GM20000 (cell line): ENCODE measurements at regions not wholly inside any gene's neighbourhood (a gene's known extent, or its start where the extent isn't known, plus 50 kb on each side); places are given as distances from the start of the nearest gene placed in this dataset.

Experiments used
- DNase-seq: peaks from one replicate; pipeline ENCODE4 v3.0.0; 2012; ENCODE audit warnings: low spot score
- TF ChIP-seq, protein P1 (sequence below): IDR thresholded peaks from 2 replicates; pipeline ENCODE4 v1.5.1; 2012; ENCODE audit warnings: mild to moderate bottlenecking, control low read depth; ENCODE audit errors: extremely low read depth, missing control alignments

DNA sequence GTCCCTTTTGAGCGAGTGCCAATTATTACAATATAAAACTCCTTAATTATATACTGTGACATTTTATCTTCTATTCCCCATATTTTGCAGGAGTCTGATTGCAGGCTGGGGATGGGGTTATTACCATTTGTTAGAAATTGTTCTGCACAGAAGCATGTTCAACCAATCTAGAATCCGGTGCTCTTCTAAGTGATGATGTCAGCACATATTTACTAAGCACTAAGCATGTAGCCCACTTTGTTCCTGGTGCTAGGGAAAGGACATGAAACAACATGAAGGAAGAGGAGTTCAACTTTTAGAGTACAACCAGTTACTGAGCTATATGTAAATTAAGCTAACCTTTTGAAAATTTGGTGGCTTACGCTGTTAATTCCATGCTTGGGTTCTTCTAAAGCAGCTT lies 52.8 kb upstream of the IL1RAPL2 start:
- TF ChIP-seq, protein P1, sequence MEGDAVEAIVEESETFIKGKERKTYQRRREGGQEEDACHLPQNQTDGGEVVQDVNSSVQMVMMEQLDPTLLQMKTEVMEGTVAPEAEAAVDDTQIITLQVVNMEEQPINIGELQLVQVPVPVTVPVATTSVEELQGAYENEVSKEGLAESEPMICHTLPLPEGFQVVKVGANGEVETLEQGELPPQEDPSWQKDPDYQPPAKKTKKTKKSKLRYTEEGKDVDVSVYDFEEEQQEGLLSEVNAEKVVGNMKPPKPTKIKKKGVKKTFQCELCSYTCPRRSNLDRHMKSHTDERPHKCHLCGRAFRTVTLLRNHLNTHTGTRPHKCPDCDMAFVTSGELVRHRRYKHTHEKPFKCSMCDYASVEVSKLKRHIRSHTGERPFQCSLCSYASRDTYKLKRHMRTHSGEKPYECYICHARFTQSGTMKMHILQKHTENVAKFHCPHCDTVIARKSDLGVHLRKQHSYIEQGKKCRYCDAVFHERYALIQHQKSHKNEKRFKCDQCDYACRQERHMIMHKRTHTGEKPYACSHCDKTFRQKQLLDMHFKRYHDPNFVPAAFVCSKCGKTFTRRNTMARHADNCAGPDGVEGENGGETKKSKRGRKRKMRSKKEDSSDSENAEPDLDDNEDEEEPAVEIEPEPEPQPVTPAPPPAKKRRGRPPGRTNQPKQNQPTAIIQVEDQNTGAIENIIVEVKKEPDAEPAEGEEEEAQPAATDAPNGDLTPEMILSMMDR, result no peak
- no peak for DNase-seq

DNA sequence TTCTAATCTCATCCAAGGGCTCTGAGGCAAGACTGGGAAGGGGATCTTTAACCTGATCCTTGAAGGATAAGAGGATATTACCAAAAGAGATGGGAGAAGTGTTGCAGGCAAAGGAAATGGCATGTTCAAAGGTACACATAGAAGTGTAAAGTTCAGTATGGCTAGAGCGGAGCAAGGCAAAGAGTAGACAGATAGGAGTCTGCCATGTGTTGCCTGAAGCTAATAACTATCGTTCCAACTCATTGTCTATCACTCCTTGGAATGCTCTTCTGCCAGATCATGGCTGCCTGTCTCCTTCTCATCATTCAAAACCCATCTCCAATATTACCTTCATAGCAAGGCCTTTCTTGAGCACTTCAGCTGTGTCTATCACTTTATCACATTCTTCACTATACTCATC lies 55.2 kb upstream of the IL1RAPL2 start:
- TF ChIP-seq, protein P1, result no peak
- no peak for DNase-seq

DNA sequence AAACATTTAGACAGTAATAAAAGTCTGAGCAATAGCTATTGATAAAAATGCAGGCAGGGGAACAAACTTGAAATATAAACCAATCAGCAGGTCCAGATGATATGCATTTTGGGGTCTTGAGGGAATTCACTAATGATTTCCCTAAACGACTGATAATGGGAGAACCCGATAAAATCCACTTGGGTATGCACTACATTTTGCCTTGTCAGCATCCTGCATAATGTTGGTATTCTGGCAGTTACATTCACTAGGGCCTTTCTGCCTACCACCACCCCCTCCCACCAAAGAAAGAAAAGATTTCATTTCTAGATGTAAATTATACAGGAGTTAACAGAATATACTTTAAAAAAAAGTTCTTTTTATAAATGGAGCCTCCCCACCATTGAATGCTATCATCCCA lies 63.5 kb upstream of the IL1RAPL2 start:
- TF ChIP-seq, protein P1, result no peak
- no peak for DNase-seq

DNA sequence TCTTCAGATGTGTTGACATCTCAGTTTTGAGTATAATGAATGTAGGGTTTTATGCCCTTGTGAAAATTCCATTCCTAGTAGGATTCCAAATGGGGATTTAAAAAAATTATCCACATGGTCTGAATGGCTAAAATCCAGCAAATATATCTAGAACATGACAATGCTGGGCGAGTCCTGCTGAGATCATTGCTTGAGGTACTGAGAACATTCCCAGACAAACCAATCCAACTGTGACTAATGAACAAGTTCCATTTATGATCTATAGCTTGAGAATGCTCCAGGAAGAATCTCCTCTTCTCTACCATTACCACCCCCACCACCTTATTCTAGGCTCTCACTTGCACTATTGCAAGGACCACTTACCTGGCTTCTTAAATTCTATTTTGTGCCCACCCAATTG lies 77.2 kb upstream of the IL1RAPL2 start:
- TF ChIP-seq, protein P1, result no peak
- no peak for DNase-seq

DNA sequence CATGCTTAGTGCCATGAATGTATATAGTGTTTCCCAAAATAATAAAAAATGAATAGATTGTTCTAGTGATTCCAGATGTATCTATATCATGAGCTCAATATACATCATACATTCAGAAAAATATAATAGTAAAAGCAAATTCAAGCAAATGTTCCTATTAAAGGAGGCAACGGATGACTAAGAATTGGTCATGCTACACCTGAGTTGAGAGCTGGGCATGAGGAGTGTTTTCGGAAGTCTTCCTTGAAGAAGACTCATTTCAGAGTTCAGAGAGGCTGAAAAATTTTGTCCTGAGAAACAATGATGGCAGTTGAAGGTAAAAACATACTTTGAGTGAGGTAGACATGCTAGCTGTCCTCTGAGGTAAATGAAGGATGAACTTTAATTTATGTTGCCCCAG lies 79.3 kb upstream of the IL1RAPL2 start:
- TF ChIP-seq, protein P1, result no peak
- no peak for DNase-seq

DNA sequence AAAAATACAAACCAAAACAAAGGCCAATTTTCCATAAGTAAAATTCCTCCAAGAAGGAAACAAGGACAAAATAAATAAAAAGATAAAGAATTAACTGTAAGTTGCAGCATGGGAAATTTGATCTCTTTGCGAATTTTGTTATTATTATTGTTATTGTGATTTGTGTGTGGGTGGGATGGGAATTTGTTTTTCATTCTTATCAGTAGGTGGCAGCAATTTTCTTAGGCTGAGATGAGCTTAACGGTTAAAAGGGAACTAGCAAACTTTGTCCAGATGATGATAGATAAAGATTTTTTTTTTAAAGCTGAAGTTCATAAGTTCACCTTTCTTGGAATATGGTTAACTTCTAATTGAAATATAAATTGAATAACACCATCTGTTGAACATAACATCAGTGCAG lies 83.2 kb upstream of the IL1RAPL2 start:
- no peak for DNase-seq
- TF ChIP-seq, protein P1, result no peak

DNA sequence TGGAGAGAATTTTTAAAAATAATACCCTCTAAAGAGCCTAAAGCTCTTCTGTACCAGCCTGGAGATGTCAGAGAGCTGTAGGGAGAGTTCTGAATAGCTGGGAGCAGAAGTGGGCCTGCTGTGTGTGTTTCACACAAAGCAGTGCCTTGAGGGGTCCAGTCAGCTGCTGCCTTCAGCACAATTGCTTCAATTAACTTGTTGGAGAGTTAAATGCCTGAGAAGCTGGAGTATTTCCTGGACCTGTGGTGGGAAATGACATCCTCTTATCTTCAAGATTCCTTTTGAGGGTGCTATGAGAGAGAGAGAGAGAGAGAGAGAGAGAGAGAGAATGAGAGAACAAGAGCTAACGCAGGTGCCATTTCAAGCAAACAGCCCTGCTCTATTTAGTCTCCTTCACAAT lies 96.2 kb upstream of the IL1RAPL2 start:
- no peak for DNase-seq
- TF ChIP-seq, protein P1, result no peak
